SK-N-DZ (cell line): ENCODE measurements at regions not wholly inside any gene's neighbourhood (a gene's known extent, or its start where the extent isn't known, plus 50 kb on each side); places are given as distances from the start of the nearest gene placed in this dataset.
"Not testable (repeated sequence)": the region's sequence is repeated elsewhere in the genome, so short reads cannot be mapped to it uniquely, and the experiment has no call there.

ENCODE experiments used
- DNase-seq: peaks from one replicate; pipeline ENCODE4 v3.0.0-alpha.2; 2015; ENCODE audit warnings: low spot score

- no peak for DNase-seq
These were observed 126.5 kb upstream of the INTU start for GRCh38 chr4:127506283-127506682.

DNA sequence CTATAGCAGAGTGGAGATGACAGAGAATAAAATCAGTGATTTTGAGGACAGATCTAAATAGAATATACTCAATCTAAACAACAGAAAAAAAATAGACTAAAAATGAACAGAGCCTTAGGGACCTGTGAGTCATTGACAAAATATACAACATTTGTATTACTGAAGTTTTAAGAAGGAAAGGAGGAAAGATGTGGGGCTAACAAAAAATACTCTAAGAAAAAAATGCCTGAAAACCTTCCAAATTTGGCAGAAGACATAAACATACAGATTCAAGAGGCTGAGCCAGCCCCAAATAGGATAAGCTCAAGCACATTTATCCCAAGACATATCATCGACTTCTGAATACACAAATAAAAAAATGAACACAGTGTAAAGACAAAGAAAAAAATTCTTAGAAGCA is 123.6 kb upstream of the INTU start:
- DNase-seq = no peak

- DNase-seq = not testable (repeated sequence)
These were observed 120.1 kb upstream of the INTU start for GRCh38 chr4:127512672-127513071.

DNA sequence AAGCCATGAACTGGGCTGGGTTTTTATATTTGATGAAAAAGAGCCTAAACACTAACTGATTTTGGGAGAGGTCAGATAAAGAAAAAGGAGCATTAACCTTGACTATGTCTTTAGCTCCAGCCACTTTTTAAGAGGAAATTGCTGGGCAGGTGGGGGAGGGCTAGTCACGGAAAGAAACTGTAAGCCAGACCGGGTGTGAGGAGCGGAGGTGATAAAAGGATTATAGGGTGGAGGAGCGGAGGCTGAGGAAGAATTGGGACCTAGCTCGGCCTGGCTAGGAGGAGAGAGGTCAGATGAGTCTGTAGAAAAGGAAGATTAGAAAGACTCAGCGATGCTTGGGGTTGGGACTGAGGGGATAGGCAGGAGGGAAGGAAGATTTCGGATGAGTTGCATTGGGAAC is 117.5 kb upstream of the INTU start:
- not testable (repeated sequence) for DNase-seq

DNA sequence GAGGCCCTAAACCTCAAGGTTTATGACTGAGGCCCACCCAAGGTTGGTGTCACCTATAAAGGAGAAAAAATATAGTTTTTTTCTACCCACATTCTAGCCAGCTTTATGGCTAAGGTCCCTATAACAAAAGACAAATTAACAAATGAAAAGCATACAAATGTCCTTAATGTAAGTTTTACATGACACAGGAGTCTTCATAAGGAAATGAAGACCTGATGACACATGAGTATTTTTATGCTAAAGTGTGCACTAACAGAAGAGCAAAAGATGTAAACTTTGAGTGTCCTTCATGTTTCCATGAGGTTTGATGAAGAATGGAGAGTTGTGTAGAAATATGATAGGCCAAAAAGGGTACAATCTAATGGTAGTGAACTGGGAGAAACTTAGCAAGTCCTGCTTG is 114.7 kb upstream of the INTU start:
- DNase-seq = no peak

DNA sequence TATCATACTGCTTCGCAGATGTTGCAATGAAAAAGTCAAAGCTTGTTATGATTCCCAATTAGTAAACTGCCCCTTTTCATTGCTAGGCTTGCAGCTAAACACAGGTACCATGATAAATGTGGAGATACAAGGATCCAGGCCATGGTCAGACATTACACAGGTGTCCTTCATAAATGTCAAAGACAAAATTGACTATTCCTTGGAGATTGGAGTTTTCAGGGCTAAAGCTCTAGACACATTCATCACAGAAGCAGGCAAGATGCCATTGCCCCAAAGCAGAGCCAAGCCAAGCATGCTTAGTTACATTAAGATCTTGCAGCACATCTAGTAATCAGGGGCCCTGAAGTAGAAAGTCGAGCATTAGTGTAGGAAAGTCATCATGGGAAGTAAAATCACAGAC is 111.3 kb upstream of the INTU start:
- peak; percentile 99 for DNase-seq

DNA sequence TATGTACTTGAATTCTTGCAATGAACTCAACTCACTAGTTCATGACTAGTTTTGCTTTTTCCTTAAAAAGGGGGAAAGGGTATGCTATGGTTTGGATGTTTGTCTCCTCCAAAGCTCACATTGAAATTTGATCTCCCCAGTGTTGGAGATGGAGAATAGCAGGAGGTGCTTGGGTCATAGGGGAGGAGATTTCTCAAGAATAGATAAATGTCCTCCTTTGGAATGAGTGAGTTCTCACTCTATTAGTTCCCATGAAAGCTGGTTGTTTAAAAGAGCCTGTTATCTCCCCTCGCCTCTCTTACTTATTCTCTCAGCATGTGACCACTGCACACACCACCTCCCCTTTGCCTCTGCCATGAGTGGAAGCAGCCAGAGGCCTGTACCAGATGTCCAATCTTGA is 109.4 kb upstream of the INTU start:
- no peak for DNase-seq

- DNase-seq = no peak
These were observed 107.1 kb upstream of the INTU start for GRCh38 chr4:127525608-127526007.

DNA sequence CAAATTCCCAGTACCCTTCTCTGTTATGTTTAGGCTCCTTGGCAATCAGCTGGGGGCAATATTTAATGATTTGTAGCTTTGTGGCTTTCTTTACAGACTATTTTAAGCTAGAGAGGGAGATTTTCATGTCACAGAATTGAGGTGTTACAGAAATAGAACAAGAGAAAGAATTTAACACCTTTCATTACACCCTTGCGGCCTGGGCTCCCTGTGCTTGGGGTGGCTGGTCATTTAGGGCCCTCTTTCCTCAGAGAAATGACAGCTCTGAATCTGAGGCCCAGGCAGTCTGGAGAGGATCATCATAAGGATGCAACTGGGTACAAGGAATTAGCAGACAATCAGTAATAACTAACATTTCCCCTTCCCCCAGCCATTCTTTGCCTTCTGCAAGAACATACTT is 104.5 kb upstream of the INTU start:
- DNase-seq = no peak

DNA sequence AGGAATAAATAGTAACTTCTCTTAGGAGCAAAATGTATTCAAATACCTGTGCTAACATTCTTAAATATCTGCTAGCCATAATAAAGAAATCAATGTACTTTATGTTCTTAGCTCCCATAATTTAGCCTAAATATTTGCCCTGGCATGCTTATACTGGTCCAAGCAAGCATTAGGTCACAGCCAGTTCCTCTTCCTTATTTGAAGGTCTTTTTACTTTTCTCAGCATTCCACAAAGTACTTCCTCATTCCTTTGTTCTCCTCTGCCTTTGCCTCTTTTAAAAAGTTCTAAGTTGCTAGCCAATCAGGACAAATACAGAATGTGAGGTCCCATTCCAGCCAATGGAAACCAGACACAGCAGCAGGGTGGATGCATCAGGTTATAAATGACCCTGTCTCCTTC is 102.9 kb upstream of the INTU start:
- not testable (repeated sequence) for DNase-seq

DNA sequence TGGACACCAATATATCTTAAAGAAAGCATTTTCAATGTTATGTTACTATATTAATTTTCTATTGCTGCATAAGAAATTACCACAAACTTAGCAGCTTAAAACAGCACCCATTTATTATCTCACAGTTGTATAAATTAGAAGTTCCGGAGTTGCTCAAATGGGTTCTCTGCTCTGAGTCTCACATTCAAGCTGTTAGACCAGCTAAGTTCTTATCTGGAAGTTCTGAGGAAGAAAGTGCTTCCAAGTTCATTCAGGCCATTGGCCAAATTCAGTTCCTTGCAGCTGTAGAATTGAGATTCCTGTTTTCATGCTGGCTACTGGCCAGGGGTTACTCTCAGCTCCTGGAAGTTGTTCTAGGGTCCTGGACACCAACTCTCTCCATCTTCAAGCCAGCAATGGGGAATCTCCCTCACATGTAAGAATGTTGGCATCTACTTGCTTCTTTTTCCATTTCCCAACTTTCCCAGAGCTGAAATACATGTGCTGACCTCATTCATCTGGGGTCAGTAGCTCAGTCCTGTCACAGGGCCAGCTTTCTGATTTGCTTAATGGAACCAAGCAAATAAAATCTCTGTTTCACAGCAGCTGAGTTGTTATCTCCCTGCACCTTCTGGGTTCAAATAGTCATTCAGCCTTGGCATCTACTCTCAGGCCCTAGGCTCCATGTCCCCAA is 99.6 kb upstream of the INTU start:
- no peak for DNase-seq

GRCh38 chr4:127534041-127534825 is 98.5 kb upstream of the INTU start:
- no peak for DNase-seq

DNA sequence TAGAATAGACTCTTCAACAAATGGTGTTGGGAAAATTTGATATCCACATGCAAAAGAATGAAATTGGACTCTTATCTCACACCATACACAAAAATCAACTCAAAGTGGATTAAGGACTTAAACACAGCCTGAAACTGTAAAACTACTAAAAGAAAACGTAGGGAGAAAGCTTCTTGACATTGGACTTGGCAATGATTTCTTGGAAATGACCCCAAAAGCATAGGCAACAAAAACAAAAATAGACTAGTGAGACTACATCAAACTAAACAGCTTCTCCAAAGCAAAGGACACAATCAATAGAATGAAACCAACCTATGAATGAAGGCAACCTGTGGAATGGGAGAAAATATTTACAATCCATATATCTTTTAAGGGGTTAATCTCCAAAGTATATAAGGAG is 94.7 kb upstream of the INTU start:
- no peak for DNase-seq

DNA sequence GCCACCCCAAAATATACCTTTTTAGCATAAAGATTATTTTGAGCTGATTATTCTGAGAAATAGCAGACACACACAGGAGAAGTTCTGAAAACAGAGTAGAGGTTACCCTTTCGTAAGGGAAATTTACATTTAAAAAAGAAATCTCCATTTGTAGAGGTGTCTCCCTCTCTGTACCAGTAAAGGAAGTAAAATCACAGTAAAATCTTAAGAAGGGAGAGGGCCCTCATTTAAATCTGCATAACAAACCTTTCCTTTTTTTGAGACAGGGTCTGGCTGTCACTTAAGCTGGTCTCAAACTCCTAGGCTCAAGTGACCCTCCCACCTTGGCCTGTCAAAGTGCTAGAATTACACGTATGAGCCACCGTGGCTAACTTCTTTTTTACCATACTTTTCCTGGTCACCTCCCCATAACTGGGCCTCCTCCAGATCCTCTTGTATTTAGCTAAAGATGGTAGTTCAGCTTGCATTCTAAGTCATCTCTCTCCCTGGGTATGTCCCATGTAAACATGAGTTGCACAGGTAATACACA is 92.2 kb upstream of the INTU start:
- DNase-seq = no peak

DNA sequence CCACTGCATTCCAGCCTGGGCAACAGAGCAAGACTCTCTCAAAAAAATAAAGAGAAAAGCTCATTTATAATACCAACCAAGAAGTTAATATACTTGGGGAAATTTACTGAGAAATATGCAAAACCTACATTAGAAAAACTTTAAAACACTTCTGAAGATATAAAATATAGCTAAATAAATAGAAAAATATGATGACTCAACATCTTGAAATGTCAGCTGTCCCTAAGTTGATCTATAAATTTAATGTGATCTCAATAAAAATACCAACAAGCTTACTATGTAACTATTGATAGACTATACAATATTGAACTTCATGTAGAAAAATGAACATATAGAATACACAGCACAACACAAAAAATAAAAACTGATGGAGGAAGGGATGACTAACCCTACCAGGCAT is 87.5 kb upstream of the INTU start:
- no peak for DNase-seq

GRCh38 chr4:127548990-127549925 is 83.5 kb upstream of the INTU start:
- no peak for DNase-seq

GRCh38 chr4:127555106-127555505 is 77.7 kb upstream of the INTU start:
- DNase-seq = no peak

- DNase-seq = no peak
These were observed 74.7 kb upstream of the INTU start for GRCh38 chr4:127558088-127558487.

DNA sequence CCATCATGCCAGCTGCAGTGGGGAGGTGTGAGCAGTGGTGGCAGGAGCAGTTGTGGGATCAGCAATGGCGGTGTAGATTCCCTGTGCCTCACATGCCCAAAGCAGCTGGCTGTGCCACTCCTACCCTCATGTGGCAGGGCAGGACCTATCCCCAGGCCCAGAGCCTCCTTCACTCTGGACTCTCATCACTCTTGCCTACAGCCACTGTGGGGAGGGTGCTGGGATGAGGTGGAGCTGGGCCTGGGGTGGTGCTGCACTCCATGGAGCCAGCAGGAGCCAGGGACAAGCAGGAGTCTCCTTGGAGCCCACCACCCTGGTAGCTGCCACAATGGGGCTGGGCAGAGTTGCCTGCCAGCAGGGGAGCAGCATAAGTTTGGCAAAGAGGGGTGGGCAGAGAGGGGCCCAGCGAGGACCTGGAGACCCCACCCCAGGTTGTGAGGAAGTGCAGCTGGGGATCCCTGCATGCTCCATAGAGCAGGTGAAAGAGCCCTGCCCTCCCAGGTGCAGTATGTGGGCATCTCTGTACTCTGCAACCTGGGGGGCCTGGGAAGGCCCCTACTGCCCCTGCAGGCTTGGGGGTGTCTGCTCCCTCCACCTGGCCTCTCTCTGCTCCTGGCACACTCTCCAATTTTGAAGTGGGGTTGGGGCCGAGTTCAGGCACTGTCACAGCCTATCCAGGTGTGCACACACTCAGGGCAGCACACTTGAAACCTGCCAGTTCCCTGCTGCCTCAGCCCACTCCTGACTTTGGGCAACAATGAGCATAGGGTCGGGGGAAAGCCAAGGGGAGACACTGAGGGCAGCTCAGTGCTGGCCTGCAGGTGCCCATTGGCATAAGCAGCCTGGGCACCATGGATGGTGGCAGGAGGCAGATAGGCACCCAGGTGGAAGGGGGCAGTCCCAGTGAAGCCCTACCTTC is 74.0 kb upstream of the INTU start:
- no peak for DNase-seq

GRCh38 chr4:127559981-127560380 is 72.8 kb upstream of the INTU start:
- no peak for DNase-seq

GRCh38 chr4:127560755-127561154 is 72.0 kb upstream of the INTU start:
- no peak for DNase-seq
